LoVo (cell line): ENCODE measurements at regions not wholly inside any gene's neighbourhood (a gene's known extent, or its start where the extent isn't known, plus 50 kb on each side); places are given as distances from the start of the nearest gene placed in this dataset.
"Not testable (repeated sequence)": the region's sequence is repeated elsewhere in the genome, so short reads cannot be mapped to it uniquely, and the experiment has no call there.

ENCODE experiments used
- DNase-seq: peaks from one replicate; pipeline ENCODE4 v3.0.0-alpha.2; 2016; ENCODE audit warnings: low spot score

DNA sequence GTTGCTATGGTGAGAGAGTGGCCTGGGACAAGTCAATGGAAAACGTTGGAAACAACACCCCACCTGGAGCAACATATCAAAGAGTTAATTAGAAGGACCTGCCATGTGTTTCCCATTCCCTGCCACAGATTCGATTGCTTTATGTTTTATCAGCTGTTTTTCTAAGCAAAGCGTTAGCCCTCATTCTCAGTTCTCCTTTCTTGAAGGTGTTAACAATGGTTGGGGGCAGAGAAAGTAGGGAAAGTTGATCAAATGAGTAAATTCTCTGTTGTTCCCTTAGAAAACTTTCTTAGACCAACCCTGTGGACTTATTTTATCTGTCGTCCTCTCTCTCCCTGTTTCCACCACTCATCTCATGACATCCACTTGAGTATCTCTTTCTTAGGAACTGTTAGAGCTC is 102.5 kb downstream of the ADAMTS15 start:
- DNase-seq = no peak

DNA sequence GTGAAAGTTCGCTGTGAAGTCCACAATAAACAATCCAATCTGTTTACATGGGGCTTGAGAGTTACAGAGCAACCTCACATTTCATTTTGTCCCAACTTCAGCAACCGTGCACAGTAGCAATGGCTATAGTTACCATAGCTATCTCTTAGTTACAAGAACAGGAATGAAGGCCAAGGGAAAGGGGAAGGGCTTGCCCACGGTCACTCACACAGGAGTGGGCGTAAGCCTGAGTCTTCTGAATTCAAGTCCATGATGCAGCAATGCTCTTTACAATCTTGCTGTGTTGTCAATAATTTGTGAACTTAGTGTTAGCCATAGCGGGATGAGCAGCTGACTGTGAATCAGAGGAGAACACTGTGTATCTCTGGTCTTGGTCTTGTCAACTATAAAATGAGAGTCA is 102.9 kb downstream of the ADAMTS15 start:
- DNase-seq = no peak

DNA sequence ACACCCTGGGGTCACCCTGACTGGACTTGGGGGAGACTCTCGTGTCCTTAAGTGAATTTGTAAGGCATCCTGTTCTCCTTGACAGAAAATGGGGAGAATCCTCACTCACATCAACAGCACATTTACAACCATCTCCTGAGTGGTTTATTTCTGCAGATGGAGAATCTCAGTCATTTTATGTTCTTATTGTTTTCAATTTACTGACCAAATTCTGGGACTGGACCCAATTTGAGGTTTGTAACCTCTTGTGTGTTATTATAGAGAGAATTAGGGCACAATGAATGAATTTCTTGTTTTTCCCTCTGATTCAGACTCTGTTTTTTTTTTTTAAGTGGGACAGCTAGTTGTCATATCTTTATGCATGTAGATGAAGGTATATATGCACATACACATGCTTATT is 104.9 kb downstream of the ADAMTS15 start:
- no peak for DNase-seq

DNA sequence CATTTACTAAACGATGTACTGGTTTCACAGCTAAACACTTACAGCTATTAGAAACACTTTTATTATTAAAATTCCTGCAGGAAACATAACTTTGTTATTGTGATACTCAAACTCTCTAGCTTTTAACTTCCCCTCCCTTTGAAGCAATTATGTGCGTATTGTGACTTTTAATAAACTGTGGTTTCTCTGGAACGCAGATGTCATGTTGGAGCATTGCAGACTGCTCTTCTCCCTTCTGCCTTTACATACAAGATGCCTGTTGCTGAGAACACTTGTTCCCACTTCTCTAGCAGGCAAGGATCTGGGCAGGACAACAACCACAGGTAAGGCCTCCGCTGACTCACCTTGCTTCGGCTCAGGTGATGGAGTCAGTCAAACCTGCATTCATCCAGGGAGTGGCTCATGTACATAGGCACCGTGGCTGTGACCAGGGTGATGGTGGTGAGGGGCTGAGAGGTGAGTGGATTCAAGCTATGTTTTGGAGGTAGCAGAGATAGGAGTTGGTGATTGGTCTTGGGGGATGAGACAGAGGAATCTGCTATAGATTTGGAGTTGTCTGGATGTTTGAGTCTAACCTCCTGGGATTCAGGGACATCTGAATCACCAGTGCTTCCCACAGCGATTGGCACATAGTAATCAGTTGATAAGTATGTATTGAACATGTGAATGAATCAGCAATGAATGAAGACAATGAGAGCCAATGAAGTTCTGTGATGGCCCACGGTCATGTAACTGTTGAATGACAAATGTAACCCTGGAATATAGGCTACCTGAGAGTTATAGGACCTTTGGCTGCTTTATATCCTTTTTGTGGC is 106.0 kb downstream of the ADAMTS15 start:
- DNase-seq = no peak

DNA sequence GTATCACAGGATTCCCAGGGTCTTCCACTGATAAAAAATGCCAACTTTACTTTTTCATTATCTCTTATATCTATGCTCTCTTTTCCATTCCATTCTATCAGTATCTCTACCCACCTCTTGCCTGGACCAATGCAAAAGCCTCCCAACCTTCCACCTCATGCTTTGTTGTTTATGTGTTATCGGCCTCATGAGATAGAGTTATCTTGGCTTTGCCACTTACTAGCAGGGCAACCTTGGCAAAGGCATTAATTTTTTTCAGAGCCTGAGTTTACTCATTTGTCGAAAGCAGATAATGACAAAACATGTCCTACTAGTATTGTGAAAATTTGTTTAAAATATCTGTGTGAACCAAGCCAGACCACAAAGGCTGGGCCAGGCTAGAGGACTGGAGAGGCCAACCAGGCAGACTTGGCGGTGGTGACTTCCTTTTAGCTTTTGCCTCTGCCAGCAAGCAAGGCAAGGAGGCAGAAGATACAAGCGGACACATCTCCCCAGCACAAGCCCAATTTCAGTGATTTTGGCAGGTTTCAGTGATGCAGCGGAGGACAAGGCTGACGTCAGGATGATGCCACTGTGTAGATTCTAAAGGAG is 106.9 kb downstream of the ADAMTS15 start:
- no peak for DNase-seq

DNA sequence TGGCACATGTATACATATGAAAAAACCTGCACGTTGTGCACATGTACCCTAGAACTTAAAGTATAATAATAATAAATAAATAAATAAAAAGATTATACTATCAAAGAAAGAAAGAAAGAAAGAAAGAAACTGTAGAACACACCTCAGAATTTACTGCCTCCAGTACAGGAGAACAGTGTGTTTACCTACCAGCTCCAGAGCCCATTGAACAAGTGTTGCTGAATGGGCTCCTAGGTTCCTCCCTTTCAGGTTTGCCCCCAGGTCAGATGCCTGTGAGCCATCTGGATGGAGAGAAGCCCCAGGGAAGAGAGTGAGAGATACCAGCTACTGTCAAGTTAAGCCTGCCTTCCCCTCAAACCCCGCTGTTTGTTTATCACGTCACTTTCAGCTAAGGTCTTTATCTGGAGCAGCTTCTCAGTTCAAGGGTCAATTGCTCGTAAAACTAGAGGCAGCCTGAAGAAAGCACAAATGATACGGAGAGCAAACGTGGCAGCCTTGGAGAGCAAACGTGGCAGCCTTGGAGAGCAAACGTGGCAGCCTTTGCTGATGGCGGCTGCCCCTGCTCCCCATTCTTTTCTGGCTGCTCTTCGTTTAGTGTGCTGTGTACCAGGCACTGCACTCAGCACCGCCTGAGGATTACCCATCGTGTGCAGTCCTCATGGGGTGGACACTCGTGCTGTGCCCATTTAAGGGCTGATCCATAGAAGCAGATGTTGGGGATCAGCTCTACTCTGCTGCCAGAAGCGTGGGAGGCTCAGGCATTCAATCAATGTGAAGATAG is 111.7 kb downstream of the ADAMTS15 start:
- DNase-seq = no peak

DNA sequence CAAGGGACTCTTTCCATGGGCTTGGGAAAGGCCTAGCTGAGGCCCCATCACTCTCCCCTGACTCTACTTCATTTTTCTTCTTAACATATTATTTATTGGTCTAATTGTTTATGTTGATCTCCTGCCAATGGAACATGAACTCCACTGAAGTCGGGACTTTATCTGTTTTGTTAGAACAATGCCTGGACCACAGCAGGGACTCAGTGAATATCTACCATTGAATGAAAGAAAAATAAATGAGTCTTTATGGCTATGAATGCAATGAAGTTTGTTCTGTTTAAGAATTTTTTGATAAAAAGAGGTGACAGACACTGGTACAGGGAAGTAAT is 112.3 kb downstream of the ADAMTS15 start:
- DNase-seq = no peak

DNA sequence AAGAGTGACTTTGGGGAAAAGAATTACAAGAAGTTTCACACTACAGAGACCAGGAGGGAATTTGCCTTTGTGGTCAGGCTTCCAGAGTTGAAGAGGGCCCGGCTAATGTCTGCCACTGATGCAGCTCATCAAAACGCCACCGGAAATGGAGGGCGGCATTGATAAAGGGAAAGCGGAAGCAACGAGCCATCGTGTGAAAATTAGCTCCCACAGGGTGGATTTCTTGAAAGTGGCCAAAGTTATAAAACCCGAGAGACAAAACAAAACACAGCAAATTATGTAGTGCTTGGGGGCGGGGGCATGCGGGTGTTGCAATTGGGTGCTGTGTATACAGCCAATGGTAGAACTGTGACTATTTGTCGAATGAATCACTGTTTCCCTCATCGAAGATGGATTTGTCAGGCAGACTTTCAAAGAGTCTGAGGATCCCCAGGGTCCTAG is 113.0 kb downstream of the ADAMTS15 start:
- no peak for DNase-seq

DNA sequence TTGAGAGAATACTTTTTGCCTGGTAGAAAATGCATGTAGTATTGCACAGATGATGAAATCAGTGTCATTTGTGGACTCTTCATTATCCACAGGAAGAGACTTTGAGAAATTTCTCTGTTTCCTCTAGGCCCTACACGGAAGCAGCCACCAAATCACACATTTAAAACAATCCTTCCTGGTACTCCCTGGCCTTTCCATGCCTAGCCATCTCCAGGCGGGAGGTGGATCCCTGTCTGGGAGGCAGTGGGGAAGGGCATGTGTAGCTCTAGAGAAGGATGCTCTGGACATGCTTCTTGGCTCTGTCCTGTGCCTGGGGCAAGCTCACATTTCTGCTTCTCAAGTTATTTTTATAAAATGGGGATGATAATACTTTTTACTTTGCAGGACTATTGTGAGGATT is 114.1 kb downstream of the ADAMTS15 start:
- DNase-seq = no peak

DNA sequence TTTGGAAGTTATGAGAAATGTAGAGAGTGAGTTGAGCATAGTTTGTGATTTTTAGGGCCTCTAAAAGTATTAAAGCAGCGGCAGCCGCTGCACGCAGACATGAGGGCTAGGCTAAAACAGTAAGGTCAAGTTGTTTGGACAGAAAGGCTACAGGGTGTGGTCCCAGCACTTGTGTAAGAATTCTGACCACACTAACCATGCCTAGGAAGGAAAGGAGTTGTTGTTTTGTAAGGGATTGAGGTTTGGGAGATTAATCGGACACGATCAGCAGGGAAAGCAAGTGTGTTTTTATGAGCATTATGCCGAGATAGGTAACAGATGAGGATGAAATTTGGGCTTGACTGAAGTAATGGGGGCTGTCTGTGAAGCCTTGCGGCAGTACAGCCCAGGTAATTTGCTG is 117.9 kb downstream of the ADAMTS15 start:
- not testable (repeated sequence) for DNase-seq

DNA sequence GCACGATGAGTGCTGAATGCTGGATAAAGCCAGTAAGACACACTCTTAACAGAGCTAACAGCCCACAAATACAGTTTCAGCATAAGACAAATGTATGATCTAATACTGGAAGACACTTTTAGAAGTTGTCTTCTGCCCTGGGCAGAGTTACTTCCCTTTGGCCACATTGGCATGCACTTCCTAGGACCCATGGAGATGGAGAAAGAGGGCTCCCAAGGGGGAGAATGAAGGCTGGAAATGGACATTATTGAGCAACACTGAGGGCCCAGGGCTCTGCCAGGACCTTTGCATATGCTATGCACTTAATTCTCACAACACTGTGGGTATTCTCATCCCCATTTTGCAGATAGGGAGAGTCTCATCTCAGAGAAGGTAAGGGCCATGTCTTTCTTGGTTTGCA is 123.1 kb downstream of the ADAMTS15 start:
- no peak for DNase-seq

DNA sequence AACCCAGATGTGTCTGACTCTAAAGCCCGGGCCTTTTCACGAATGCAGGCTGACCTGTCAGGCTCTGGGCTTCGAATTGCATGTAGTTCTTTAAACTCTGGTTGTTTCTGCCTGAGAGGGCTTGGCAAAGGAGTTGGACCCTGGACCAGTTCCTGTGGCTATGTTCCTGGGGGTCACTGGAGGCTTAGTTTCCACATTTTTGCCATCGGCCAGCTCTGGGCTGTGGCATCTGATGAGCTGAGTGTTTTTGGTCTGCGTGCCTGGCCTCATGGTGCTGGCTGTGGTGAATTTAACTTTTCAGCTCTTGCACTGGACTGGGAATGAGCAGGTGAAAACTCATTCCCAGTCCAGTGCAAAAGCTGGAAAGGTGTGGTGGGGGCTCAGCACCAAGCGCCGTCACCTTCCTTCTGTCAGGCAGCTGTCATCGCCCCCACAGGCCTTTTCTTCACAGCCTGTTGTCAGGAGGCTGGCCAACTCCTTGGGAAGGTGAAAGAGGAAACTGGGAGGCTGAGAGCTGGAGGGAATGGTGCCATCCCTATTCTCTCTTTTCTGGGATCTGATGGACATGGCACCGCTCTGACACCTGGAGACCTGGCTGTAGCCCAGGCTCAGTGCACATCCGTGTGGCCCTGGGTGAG is 123.6 kb downstream of the ADAMTS15 start:
- no peak for DNase-seq

DNA sequence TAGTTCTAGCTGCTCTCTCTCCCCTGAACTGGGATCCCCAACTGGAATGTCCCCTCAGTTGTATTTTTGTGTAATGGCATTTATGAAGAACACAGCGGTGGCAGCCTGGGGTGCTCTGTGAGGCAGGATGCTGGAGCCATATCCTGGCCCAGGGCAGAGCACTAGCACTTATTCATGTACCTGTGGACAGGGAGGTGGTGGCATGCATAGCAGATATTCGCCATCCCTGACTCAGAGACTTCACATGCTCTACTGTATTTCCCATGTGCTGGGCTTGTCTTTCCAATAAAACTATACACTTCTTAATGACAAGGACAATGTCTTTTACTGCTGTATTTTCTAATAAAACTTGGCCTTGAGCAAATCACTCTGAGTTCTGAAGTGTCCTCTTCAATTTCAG is 125.3 kb downstream of the ADAMTS15 start:
- DNase-seq = no peak

DNA sequence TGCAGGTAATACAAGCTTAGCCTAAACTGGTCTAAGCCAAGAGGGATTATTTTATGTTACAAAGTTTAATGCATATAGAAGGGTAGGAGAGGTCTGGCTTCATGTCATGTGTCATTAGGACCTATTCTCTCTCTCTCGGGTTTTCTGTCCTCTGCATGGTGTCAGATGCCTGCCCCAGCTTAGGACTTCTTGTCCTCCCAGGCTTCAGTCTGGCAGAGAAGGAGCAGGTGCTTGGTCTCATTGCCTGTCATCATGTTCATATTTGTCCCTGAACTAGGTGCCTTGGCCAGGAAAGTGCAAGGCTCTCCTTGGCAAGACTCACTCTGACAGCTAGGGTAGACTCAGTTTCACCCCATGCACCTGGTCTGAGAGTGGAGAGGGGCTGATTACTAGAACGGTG is 126.3 kb downstream of the ADAMTS15 start:
- no peak for DNase-seq

DNA sequence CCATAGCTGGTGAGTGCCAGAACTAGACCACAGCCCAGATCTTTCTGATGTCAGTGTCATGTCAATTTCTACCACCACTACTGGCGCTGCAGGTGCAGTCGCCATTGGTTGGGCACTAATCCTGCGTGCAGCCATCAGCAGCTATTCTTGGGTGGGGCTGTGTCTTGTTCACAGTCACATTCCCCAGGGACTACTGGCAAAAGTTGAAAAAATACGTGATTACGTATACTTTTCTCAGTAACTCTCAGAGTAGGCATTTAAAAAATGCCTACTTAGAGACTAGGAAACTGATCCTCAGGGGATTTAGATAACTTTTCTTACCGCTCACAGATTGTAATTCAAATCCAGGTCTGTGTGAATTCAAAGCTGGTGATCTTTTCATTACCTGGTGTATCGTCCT is 127.7 kb downstream of the ADAMTS15 start:
- DNase-seq = no peak

DNA sequence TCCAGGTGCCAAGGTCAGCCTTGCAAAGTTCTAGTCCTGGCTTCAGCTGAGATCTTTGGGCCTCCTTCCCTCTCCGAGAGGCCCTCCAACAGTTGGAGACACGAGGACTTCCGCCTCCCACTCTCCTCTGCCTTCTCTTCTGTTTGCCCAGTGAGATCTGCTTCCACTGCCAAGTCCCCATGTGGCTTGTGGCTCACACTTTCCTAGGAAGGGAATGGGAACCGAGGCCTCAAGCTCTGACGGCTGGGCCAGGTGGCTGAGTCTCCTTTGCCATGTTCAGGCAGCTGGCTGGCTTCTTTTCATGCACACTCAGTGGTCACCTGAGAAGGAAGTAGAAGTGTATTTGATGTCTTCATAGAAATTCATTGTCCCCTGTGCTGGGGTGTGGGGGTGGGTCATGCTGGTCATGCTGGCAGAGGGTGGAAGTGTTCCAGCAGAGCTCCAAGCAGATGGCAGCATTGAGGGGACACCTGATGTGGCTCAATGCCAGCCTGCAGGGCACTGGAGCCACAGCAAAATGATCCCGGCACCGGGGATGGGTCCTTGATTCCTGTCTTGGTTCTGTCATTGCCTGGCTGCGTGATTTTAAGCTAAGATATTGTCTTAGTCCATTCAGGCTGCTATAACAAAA is 130.4 kb downstream of the ADAMTS15 start:
- no peak for DNase-seq

DNA sequence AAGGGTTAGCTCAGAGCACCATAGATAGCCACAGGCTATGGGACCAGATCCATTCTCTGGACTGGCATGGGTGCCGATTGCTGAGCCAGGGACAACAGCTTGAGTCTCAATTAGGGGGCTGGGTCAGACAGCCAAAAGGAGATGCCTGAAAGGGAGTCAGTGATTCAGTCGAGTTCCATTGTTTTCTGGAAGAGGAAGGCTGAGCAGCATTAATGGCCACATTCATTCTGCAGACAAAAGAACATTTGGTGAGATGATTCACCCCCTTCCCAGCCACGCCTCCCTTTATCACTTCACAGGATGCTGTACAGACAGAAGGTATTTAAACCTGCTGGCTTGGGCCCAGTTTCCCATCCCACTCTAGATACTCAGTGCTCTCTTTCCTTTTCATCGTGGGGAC is 131.9 kb downstream of the ADAMTS15 start:
- peak; percentile 8 for DNase-seq

DNA sequence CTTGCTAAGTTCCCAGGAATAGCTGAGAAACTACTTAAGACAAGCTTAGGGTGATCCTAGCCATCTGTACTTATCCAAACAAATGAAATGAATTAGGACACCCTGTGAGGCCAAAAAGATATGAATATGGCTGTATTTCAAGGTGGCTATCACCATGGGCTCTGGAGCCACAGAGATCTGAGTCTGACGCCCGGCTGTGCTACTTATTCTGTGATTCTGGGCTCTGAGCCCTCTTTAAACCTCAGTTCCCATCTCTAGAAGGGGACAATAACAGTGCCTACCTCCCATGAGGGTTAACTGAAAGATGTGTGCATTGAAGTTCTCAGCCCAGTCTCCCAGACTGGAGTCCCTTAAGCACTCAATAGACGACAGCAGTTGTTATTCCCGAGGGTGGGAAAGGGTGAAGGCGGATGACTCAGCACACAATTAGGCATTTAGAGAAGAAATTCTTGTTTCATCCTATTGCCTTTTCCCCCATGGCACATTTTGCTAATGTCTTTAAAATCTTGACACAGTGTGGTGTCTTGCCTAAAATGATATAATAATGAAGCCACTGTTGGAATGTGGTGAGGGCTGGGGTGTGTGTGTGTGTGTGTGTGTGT is 132.5 kb downstream of the ADAMTS15 start:
- no peak for DNase-seq

DNA sequence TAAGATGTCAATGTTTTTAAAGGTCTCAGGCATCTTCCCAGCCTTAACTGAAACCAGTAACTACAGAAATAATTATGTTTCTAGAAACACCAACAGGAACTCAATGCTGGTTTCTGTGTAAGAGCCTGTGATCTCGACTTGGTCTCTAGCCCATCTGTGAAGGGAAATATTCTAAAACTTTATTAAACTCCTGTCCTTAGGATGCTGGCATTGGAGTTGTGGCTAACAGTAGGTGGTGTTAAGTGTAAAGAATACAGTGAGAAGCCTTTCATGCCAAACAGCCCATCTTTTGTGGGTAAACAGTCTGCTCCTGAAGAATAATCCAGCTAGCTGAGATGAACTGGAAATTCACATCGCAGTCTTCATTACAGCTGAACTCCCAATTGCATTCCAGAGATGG is 133.2 kb downstream of the ADAMTS15 start:
- DNase-seq = no peak

DNA sequence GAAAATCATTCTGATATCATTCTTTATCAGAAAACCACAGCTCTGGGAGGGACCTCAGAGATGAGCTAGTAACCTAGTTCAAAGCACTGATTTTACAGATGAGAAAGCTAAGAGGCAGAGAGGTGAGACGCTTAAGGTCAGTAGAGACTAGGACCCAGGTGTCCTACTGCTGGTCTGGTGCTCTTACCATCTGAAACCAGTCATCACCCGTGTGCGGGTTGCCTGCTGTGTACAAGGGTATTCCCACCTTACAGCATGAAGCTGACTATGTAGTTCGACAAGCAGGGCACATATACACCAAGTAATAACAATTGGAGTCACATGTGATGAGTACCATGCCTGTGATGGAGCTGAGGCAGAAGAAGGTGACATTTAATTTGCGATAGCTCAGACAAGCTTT is 133.7 kb downstream of the ADAMTS15 start:
- DNase-seq = no peak

DNA sequence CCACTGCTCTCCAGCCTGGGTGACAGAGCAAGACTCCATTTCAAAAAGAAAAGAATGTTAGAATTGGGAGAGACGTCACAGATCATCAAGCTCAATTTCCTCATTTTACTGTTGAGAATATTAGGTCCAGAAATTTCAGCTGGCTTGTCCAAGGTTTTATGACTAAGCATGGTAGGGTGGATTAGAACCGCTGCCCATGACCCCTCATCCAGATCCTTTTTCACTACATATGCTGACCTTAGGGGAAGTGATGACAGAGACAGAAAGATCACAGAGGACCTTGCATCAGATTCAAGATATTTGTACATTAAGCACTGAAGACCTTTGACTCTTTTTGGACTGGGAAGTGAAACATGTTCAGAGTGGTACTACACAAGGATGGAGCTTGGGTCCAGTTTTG is 134.5 kb downstream of the ADAMTS15 start:
- no peak for DNase-seq

DNA sequence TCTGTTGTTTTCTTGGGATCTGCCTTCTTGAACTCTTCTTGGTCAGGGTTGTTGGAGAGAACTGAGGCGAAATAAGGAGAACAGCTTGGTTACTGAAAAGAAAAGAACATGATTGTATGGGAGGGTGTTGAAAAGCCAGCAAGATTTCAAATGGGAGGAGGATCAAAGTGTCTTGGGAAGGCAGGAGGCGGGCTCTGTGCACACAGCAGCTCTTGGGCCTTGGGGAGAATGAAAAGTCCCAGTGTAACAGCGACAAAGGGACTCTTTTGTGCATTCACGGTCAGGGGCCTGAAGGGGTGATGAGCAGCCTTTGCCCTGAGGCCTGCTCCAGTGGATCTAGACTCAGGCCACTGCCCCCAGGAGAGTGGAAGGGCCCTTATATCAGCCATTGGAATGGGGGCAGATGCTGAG is 135.4 kb downstream of the ADAMTS15 start:
- no peak for DNase-seq
